ENCODE measurements at regions not wholly inside any gene's neighbourhood (a gene's known extent, or its start where the extent isn't known, plus 50 kb on each side); places are given as distances from the start of the nearest gene placed in this dataset.
A peak's percentile ranks its signal among the peaks of the same experiment; 100 is the strongest.

DNA sequence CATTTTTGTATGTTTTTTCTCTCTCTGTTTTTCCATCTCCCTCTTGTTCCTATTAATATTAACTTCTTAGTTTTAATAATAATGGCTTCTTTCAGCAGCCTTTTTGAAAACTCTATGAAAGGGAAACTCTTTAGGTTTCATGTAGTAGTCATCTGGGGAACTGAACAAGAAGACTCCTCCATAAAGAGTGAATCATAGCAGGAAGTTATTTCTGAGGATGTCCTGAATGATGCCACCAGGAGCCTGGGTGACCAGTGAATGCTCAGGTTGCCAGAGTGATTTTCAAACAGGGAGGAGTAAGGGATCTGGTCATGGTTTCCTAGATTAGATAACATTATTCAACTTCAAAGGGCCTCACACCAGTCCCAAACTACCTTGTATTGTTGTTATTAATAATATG, 212.8 kb upstream of the PDE5A start:
- no peak overlapping the region for H4K5ac ChIP-seq (ENCODE audit: low read depth, low read length)
- no peaks in the 10 kb centered on the region for H3K36me3 ChIP-seq (ENCODE audit: control insufficient read depth, insufficient read depth, low read length)
- BruUV-seq (replicated peaks), result no TSS peak
- H4K20me1 ChIP-seq (ENCODE audit: insufficient read depth, low read length), result no peaks in the 10 kb centered on the region
- no peak overlapping the region for H3K23ac ChIP-seq (ENCODE audit: low read depth, low read length)
- no peak overlapping the region for H2BK5ac ChIP-seq (ENCODE audit: low read depth, low read length, poor library complexity, severe bottlenecking)
- TF ChIP-seq MAFK (IDR thresholded peaks at IDR 0.05; ENCODE audit: low read depth, low read length) (no peak), FOS (IDR thresholded peaks at IDR 0.05; ENCODE audit: low read depth, low read length) (no peak), CHD1 (IDR thresholded peaks at IDR 0.05; ENCODE audit: low read depth, low read length) (no peak), NFE2L2 (IDR thresholded peaks at IDR 0.05; ENCODE audit: low read depth, low read length) (no peak)
- TF ChIP-seq, protein P1, sequence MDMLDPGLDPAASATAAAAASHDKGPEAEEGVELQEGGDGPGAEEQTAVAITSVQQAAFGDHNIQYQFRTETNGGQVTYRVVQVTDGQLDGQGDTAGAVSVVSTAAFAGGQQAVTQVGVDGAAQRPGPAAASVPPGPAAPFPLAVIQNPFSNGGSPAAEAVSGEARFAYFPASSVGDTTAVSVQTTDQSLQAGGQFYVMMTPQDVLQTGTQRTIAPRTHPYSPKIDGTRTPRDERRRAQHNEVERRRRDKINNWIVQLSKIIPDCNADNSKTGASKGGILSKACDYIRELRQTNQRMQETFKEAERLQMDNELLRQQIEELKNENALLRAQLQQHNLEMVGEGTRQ (IDR thresholded peaks at IDR 0.05; ENCODE audit: low read depth, low read length), result no peak
- in situ Hi-C loops (cut with MboI; ENCODE audit: low sequenced_read_pairs) (no loop called here), dilution Hi-C loops (cut with HindIII; ENCODE audit: low sequenced_read_pairs, unreplicated experiment) (no loop called here), intact Hi-C loops (cut with micrococcal nuclease) (no loop called here)
- H2BK15ac ChIP-seq (ENCODE audit: low read depth, low read length), result no peak overlapping the region
- no peak overlapping the region for H3K18ac ChIP-seq (ENCODE audit: low read depth, low read length)
- no peak overlapping the region for H3K56ac ChIP-seq (ENCODE audit: extremely low read depth, insufficient read depth, low read length)
- H2BK20ac ChIP-seq (ENCODE audit: low read depth, low read length), result no peak overlapping the region
- H3K9me1 ChIP-seq (ENCODE audit: insufficient read depth, low read length), result no peaks in the 10 kb centered on the region
- no peak overlapping the region for H4K8ac ChIP-seq (ENCODE audit: low read depth in 2 of 2, low read length in 2 of 2)
- H3K4me2 ChIP-seq (ENCODE audit: low read depth, low read length), result no peak overlapping the region
- no peaks in the 10 kb centered on the region for H3K27me3 ChIP-seq (ENCODE audit: control insufficient read depth, insufficient read depth, low read length)
- no peak overlapping the region for H3K4ac ChIP-seq (ENCODE audit: low read depth, low read length)
- no peak overlapping the region for H2BK120ac ChIP-seq (ENCODE audit: low read depth, low read length)
- no peaks in the 10 kb centered on the region for H3K9me3 ChIP-seq (ENCODE audit: control insufficient read depth, insufficient read depth, low read length)
- no peaks in the 10 kb centered on the region for H3K79me1 ChIP-seq (ENCODE audit: low read depth in 1 of 2, low read length in 2 of 2)
- H3K9ac ChIP-seq (ENCODE audit: low read depth, low read length), result no peak overlapping the region
- ChIA-PET CTCF (interaction anchor here (1.6 kb wide), 1 partner anchor 14 kb away, joined by 3 read pairs; no protein-coding TSS in a partner anchor), POLR2A (ENCODE audit: unreplicated experiment) (no interaction called here)
- no peak overlapping the region for H3K4me3 ChIP-seq (ENCODE audit: insufficient read depth, low read depth, low read length)
- no peak overlapping the region for H3K27ac ChIP-seq (ENCODE audit: insufficient read depth, low read length)
- no peak for ATAC-seq (ENCODE audit: low read depth)
- DNase-seq, result peak; percentile 30
- H2AFZ ChIP-seq (replicated peaks; ENCODE audit: low read length, poor library complexity), result no peak overlapping the region
- H3K4me1 ChIP-seq (ENCODE audit: control insufficient read depth, insufficient read depth, low read length), result no peaks in the 10 kb centered on the region
- H4K91ac ChIP-seq (ENCODE audit: insufficient read depth, low read depth, low read length), result no peak overlapping the region
- H3K14ac ChIP-seq (replicated peaks; ENCODE audit: low read depth, low read length), result no peak overlapping the region
- H2AK9ac ChIP-seq (replicated peaks; ENCODE audit: low read depth, low read length, poor library complexity), result no peak overlapping the region
- H2AK5ac ChIP-seq (ENCODE audit: low read depth, low read length), result no peak overlapping the region
